ENCODE measurements at regions not wholly inside any gene's neighbourhood (a gene's known extent, or its start where the extent isn't known, plus 50 kb on each side); places are given as distances from the start of the nearest gene placed in this dataset.

- no peak for TF ChIP-seq MAX (IDR thresholded peaks at IDR 0.05; ENCODE audit: low read depth, low read length)
- no peak for TF ChIP-seq CTCF (IDR thresholded peaks at IDR 0.05; ENCODE audit: low read depth, low read length)
Observed at GRCh38 chr3:115562636-115563267, 60.6 kb upstream of the GAP43 start.
